Upper lobe of left lung (tissue), 6 donors: ENCODE measurements at regions not wholly inside any gene's neighbourhood (a gene's known extent, or its start where the extent isn't known, plus 50 kb on each side); places are given as distances from the start of the nearest gene placed in this dataset.
A peak's percentile ranks its signal among the peaks of the same experiment; 100 is the strongest.

Experiments
- ATAC-seq, 2 donors: fragments of 200-7000 bp; cut with Tn5 transposase; one replicate each; pipeline ENCODE4 v1.9.1; 2022; ENCODE audit warnings: mild to moderate bottlenecking in 2 of 2, moderate library complexity in 2 of 2; ENCODE audit not compliant: low FRiP score in 2 of 2
- DNase-seq, 2 donors: peaks; one replicate each; pipeline ENCODE4 v3.0.0-alpha.2; 2019 to 2020
- H3K27ac ChIP-seq, 4 donors: fragments of 200-600 bp; sonication (generic); one replicate each; pipeline ENCODE4 v1.5.1; 2016 to 2019
- H3K27me3 ChIP-seq, 4 donors: fragments of 200-600 bp; sonication (generic); one replicate each; pipeline ENCODE4 v1.5.1; 2017 to 2019
- H3K36me3 ChIP-seq, 4 donors: fragments of 200-600 bp; sonication (generic); one replicate each; pipeline ENCODE4 v1.5.1; 2016 to 2019
- H3K4me1 ChIP-seq, 4 donors: fragments of 200-600 bp; sonication (generic); one replicate each; pipeline ENCODE4 v1.5.1; 2018 to 2019
- H3K4me3 ChIP-seq, 4 donors: fragments of 200-600 bp; sonication (generic); one replicate each; pipeline ENCODE4 v1.5.1; 2017 to 2019; ENCODE audit warnings: mild to moderate bottlenecking in 2 of 4, moderate library complexity in 1 of 4
- H3K9me3 ChIP-seq, 4 donors: fragments of 200-600 bp; sonication (generic); one replicate each; pipeline ENCODE4 v1.5.1; 2018 to 2019
- EP300 ChIP-seq, 4 donors: sonication (generic); formaldehyde crosslinking; IDR thresholded peaks; one replicate each; pipeline ENCODE4 v1.5.1; 2017; ENCODE audit warnings: antibody characterized with exemption in 4 of 4, control low read depth in 2 of 4
- POLR2A ChIP-seq, 4 donors: fragments of 450-650 bp; IDR thresholded peaks; one replicate each; pipeline ENCODE4 v1.5.1; 2016 to 2017; ENCODE audit warnings: antibody characterized with exemption in 4 of 4, mild to moderate bottlenecking in 2 of 4
- POLR2AphosphoS5 ChIP-seq, 2 donors: sonication (generic); formaldehyde crosslinking; IDR thresholded peaks; one replicate each; pipeline ENCODE4 v1.5.1; 2017; ENCODE audit warnings: antibody characterized with exemption in 2 of 2
- WGBS, 2 donors: methylation state at CpG; one replicate each; pipeline ENCODE4 v1.1.5; 2017 to 2018; 5-methylcytosine and 5-hydroxymethylcytosine counted together
- TF ChIP-seq, protein P1 (sequence below), 6 experiments: fragments of 450-650 bp in 4 of 6; fragments of 200-600 bp in 2 of 6; sonication (generic) in 2 of 6; IDR thresholded peaks; one replicate each; pipeline ENCODE4 v1.5.1; 2016 to 2019; ENCODE audit warnings: antibody characterized with exemption in 6 of 6
- donor health status: DM: no; HTN: no; CAD: no; lungs with moderate emphysema.
- donor health status: DM: no; HTN: yes; CAD: no; lungs with severe emphysema.

DNA sequence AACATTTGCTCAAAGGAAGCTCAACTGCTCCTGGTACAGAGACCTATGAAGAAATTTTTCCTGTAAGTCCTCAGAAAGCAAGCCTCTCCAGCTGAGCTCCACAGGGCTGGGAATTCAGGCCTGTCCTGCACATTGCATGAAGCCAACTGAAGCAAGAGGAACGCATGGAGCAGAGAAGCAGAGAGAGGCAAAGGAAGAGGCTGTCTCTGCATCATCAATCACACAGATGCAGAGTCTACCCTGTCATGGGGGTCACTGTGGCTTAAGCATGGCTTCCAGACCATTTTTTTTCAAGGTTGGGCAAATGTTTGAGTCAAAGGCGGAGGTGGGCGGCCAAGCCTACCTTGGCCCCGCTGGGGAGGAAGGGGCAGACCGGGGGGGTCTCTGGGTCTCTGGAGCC is 110.3 kb upstream of the MSX1 start:
- Histone ChIP-seq H3K4me1 (no peaks in the 10 kb centered on the region), H3K4me3 (no peak overlapping the region), H3K9me3 (peaks cover 14 to 22% (median 20%) of the 10 kb centered on the region in 4 donors), H3K27ac (no peak overlapping the region), H3K27me3 (no peaks in the 10 kb centered on the region), H3K36me3 (no peaks in the 10 kb centered on the region)
- WGBS, 2 donors: 71 to 77% methylated on average over 5 of the region's 5 CpGs
- DNase-seq (peak in 1 of 2 donors; percentile 28), ATAC-seq (no peak)
- TF ChIP-seq POLR2A (IDR thresholded peaks at IDR 0.05): no peak
- TF ChIP-seq EP300 (IDR thresholded peaks at IDR 0.05): no peak
- no peak for TF ChIP-seq POLR2AphosphoS5 (IDR thresholded peaks at IDR 0.05)
- TF ChIP-seq, protein P1, sequence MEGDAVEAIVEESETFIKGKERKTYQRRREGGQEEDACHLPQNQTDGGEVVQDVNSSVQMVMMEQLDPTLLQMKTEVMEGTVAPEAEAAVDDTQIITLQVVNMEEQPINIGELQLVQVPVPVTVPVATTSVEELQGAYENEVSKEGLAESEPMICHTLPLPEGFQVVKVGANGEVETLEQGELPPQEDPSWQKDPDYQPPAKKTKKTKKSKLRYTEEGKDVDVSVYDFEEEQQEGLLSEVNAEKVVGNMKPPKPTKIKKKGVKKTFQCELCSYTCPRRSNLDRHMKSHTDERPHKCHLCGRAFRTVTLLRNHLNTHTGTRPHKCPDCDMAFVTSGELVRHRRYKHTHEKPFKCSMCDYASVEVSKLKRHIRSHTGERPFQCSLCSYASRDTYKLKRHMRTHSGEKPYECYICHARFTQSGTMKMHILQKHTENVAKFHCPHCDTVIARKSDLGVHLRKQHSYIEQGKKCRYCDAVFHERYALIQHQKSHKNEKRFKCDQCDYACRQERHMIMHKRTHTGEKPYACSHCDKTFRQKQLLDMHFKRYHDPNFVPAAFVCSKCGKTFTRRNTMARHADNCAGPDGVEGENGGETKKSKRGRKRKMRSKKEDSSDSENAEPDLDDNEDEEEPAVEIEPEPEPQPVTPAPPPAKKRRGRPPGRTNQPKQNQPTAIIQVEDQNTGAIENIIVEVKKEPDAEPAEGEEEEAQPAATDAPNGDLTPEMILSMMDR (IDR thresholded peaks at IDR 0.05): no peak

- TF ChIP-seq POLR2A (IDR thresholded peaks at IDR 0.05) (no peak), POLR2AphosphoS5 (IDR thresholded peaks at IDR 0.05) (no peak), EP300 (IDR thresholded peaks at IDR 0.05) (no peak)
- TF ChIP-seq, protein P1 (IDR thresholded peaks at IDR 0.05): no peak
- peaks cover 14 to 22% (median 21%) of the 10 kb centered on the region in 4 donors for H3K9me3 ChIP-seq
- no peaks in the 10 kb centered on the region for H3K27me3 ChIP-seq
- H3K4me3 ChIP-seq: no peak overlapping the region
- 92 to 93% methylated on average over 1 of the region's 1 CpG for WGBS, 2 donors
- no peaks in the 10 kb centered on the region for H3K36me3 ChIP-seq
- H3K27ac ChIP-seq: no peak overlapping the region
- no peak for DNase-seq
- ATAC-seq: no peak
- no peaks in the 10 kb centered on the region for H3K4me1 ChIP-seq
Observed at GRCh38 chr4:4746444-4746843, 113.0 kb upstream of the MSX1 start.

GRCh38 chr4:4740071-4740470 is 119.4 kb upstream of the MSX1 start:
- H3K9me3 ChIP-seq: peaks cover 0 to 3% (median under 1%) of the 10 kb centered on the region in 4 donors
- DNase-seq (no peak), ATAC-seq (no peak)
- H3K27me3 ChIP-seq: no peaks in the 10 kb centered on the region
- no peaks in the 10 kb centered on the region for H3K4me1 ChIP-seq
- H3K36me3 ChIP-seq: no peaks in the 10 kb centered on the region
- TF ChIP-seq, protein P1 (IDR thresholded peaks at IDR 0.05): no peak
- TF ChIP-seq POLR2A (IDR thresholded peaks at IDR 0.05) (no peak), EP300 (IDR thresholded peaks at IDR 0.05) (no peak), POLR2AphosphoS5 (IDR thresholded peaks at IDR 0.05) (no peak)
- no peak overlapping the region for H3K27ac ChIP-seq
- no peak overlapping the region for H3K4me3 ChIP-seq

DNA sequence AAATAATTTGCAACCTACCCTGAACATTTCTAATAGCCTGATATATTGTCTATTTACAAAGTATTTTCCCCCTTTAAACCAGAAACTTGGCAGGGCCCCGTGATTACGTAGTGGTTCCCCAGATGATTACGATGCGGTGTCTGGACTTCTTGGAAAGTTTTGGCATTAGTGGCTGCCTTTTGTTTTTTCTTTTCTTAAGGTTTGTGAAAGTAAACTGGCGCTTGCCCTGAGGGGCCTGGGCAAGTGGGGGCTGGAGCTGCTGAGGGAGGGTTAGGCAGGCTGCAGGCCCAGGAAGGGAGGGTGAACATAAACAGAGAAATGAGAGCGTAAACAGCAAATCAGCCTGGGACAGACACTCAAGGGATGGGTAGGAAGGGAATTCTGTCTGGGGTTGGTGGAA is 123.6 kb upstream of the MSX1 start:
- ATAC-seq (peak in 1 of 2 donors; percentile 57), DNase-seq (no peak)
- no peaks in the 10 kb centered on the region for H3K36me3 ChIP-seq
- no peaks in the 10 kb centered on the region for H3K9me3 ChIP-seq
- H3K4me3 ChIP-seq: no peak overlapping the region
- no peaks in the 10 kb centered on the region for H3K27me3 ChIP-seq
- no peaks in the 10 kb centered on the region for H3K4me1 ChIP-seq
- H3K27ac ChIP-seq: no peak overlapping the region
- WGBS, 2 donors: 56 to 60% methylated on average over 6 of the region's 6 CpGs
- TF ChIP-seq POLR2AphosphoS5 (IDR thresholded peaks at IDR 0.05): no peak
- TF ChIP-seq EP300 (IDR thresholded peaks at IDR 0.05): no peak
- no peak for TF ChIP-seq POLR2A (IDR thresholded peaks at IDR 0.05)
- TF ChIP-seq, protein P1 (IDR thresholded peaks at IDR 0.05): no peak

GRCh38 chr4:4735136-4735750 is 124.2 kb upstream of the MSX1 start:
- ATAC-seq: no peak
- Histone ChIP-seq H3K36me3 (no peaks in the 10 kb centered on the region), H3K27me3 (no peaks in the 10 kb centered on the region), H3K4me3 (no peak overlapping the region), H3K27ac (no peak overlapping the region), H3K9me3 (no peaks in the 10 kb centered on the region), H3K4me1 (no peaks in the 10 kb centered on the region)
- WGBS, 2 donors: 76 to 81% methylated on average over 9 of the region's 9 CpGs
- TF ChIP-seq, protein P1 (IDR thresholded peaks at IDR 0.05): no peak
- no peak for TF ChIP-seq EP300 (IDR thresholded peaks at IDR 0.05)
- no peak for TF ChIP-seq POLR2A (IDR thresholded peaks at IDR 0.05)
- no peak for TF ChIP-seq POLR2AphosphoS5 (IDR thresholded peaks at IDR 0.05)
- no peak for DNase-seq
